ENCODE measurements at regions not wholly inside any gene's neighbourhood (a gene's known extent, or its start where the extent isn't known, plus 50 kb on each side); places are given as distances from the start of the nearest gene placed in this dataset.
A peak's percentile ranks its signal among the peaks of the same experiment; 100 is the strongest.

GRCh38 chr13:76634431-76635191 lies 251.6 kb downstream of the KCTD12 start:
- ChIA-PET CTCF (interaction anchor here (1.3 kb wide), 1 partner anchor 29 kb away, joined by 3 read pairs; no protein-coding TSS in a partner anchor), POLR2A (no interaction called here)
- no peaks in the 10 kb centered on the region for H3K9me3 Mint-ChIP-seq
- peaks cover 3% of the 10 kb centered on the region for H3K27me3 Mint-ChIP-seq
- no peak for TF ChIP-seq CTCF (IDR thresholded peaks at IDR 0.05)
- no peaks in the 10 kb centered on the region for H3K4me1 Mint-ChIP-seq (ENCODE audit: low read depth)
- ATAC-seq (no peak), DNase-seq (no peak)
- intact Hi-C loops (cut with micrococcal nuclease), result no loop called here
- H3K4me3 Mint-ChIP-seq, result no peak overlapping the region
- no peak overlapping the region for H3K27ac Mint-ChIP-seq
- H3K36me3 Mint-ChIP-seq (ENCODE audit: low read depth), result no peaks in the 10 kb centered on the region

- CTCF ChIA-PET, result no interaction called here
- H3K27me3 Mint-ChIP-seq, result peaks cover 3% of the 10 kb centered on the region
- DNase-seq, result peak; percentile 3
- no peak overlapping the region for H3K4me3 Mint-ChIP-seq
- no peak for TF ChIP-seq CTCF (IDR thresholded peaks at IDR 0.05)
- ATAC-seq, result no peak
- no peaks in the 10 kb centered on the region for H3K4me1 Mint-ChIP-seq (ENCODE audit: low read depth)
- no peaks in the 10 kb centered on the region for H3K36me3 Mint-ChIP-seq (ENCODE audit: low read depth)
- H3K27ac Mint-ChIP-seq, result no peak overlapping the region
- no peaks in the 10 kb centered on the region for H3K9me3 Mint-ChIP-seq
- intact Hi-C loops (cut with micrococcal nuclease), result no loop called here
- POLR2A ChIA-PET, result no interaction called here
These were observed 253.7 kb downstream of the KCTD12 start for GRCh38 chr13:76632401-76633044.

- DNase-seq, result no peak
- H3K4me1 Mint-ChIP-seq (ENCODE audit: low read depth), result no peaks in the 10 kb centered on the region
- H3K27me3 Mint-ChIP-seq, result peaks cover 11% of the 10 kb centered on the region
- H3K4me3 Mint-ChIP-seq, result no peak overlapping the region
- ATAC-seq, result no peak
- no peak overlapping the region for H3K27ac Mint-ChIP-seq
- no peaks in the 10 kb centered on the region for H3K36me3 Mint-ChIP-seq (ENCODE audit: low read depth)
- intact Hi-C loops (cut with micrococcal nuclease), result no loop called here
- no peaks in the 10 kb centered on the region for H3K9me3 Mint-ChIP-seq
- POLR2A ChIA-PET, result no interaction called here
- CTCF ChIA-PET, result interaction anchor here (1.1 kb wide), 1 partner anchor 273 kb away, joined by 3 read pairs; no protein-coding TSS in a partner anchor
- TF ChIP-seq CTCF (IDR thresholded peaks at IDR 0.05), result no peak
These were observed 255.5 kb downstream of the KCTD12 start for GRCh38 chr13:76630629-76631230.

GRCh38 chr13:76622315-76623040 lies 263.7 kb downstream of the KCTD12 start:
- intact Hi-C loops (cut with micrococcal nuclease), result no loop called here
- Mint-ChIP-seq H3K27ac (no peak overlapping the region), H3K9me3 (no peaks in the 10 kb centered on the region), H3K4me3 (no peak overlapping the region), H3K27me3 (peaks cover 9% of the 10 kb centered on the region), H3K4me1 (ENCODE audit: low read depth) (no peaks in the 10 kb centered on the region), H3K36me3 (ENCODE audit: low read depth) (no peaks in the 10 kb centered on the region)
- no peak for ATAC-seq
- POLR2A ChIA-PET, result no interaction called here
- CTCF ChIA-PET, result no interaction called here
- DNase-seq, result no peak
- no peak for TF ChIP-seq CTCF (IDR thresholded peaks at IDR 0.05)
